GM19328 (cell line): ENCODE measurements at regions not wholly inside any gene's neighbourhood (a gene's known extent, or its start where the extent isn't known, plus 50 kb on each side); places are given as distances from the start of the nearest gene placed in this dataset.

Experiments
- ATAC-seq: cut with Tn5 transposase; IDR thresholded peaks from one replicate; pipeline ENCODE4 v1.9.1; 2021; ENCODE audit warnings: mild to moderate bottlenecking, moderate library complexity; ENCODE audit not compliant: unreplicated experiment

- no peak for ATAC-seq
Measured at GRCh38 chr3:116920826-116921610, 211.4 kb downstream of the TUSC7 start.

DNA sequence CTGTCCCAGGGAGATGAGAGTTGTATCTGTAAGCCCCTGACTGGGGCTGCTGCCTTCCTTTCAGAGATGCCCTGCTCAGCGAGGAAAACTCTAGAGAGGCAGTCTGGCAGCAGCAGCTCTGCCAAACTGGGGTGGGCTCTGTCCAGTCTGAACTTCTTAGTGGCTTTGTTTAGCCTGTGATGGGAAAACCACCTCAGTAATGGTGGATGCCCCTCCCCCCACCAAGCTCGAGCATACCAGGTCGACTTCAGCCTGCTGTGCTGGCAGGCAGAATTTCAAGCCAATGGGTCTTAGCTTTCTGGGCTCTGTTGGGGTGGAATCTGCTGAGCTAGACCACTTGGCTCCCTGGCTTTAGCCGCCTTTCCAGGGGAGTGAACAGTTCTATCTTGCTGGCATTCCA is 218.3 kb downstream of the TUSC7 start:
- no peak for ATAC-seq

DNA sequence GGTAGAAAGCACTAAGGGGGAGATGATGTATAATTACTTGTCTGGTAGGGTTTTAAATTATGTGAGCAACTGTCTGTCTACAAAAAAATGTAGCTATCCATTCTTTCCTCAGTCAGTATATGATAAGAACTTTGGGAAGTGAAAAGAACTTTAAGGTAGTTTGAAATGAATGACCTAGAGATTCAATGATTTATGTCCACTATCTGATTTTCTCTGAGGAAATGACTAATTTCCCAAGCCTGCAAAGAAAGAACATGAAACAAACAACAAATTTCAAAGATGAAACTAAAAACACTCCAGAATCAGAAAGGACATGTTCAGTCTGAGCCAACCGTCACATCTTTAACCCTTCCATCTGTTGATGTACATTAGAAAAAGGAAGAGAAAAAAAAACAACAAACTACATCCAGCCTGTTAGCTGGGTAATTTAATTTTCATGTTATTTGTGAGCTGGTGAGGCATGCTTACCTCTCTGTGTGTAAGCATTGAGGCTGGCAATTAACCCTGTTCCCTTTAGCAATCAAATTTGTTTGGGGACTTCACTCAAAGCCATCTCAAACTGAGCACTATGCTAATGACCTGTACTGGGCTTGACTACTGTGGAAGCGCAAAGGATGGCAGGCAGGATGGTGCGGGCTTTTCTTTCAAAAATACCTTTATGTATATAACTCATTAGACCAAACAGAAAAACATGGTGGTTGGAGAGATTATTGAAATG is 220.1 kb downstream of the TUSC7 start:
- no peak for ATAC-seq

- ATAC-seq, result no peak
Measured at GRCh38 chr3:116930786-116931185, 221.2 kb downstream of the TUSC7 start.

GRCh38 chr3:116939091-116939490 is 229.5 kb downstream of the TUSC7 start:
- no peak for ATAC-seq

GRCh38 chr3:116939550-116939949 is 230.0 kb downstream of the TUSC7 start:
- ATAC-seq, result no peak

GRCh38 chr3:116940719-116941118 is 231.1 kb downstream of the TUSC7 start:
- no peak for ATAC-seq

GRCh38 chr3:116946376-116946775 is 236.8 kb downstream of the TUSC7 start:
- no peak for ATAC-seq

DNA sequence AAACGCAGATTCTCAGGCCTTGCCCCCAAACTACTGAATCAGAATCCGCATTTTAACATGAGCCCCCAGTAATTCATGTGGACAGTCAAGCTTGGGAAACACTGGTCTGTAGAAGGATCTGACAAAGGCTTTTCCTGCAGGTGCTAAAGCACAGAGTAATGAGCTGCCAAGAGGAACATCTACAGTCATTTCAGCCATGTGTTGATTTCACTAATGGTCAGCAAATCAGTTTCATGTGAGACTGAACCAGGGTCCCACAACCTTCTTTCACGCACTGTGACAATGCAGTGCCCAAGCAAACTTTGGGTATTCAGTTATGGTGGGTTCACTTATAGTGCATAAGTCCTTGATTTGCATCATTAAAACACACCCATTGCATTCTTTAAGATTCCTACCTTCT is 237.6 kb downstream of the TUSC7 start:
- ATAC-seq, result no peak

GRCh38 chr3:116947809-116948208 is 238.2 kb downstream of the TUSC7 start:
- ATAC-seq, result no peak

- no peak for ATAC-seq
Measured at GRCh38 chr3:116950301-116951055, 240.9 kb downstream of the TUSC7 start.

- ATAC-seq, result no peak
Measured at GRCh38 chr3:116951610-116952009, 242.0 kb downstream of the TUSC7 start.

- ATAC-seq, result no peak
Measured at GRCh38 chr3:116958291-116958690, 248.7 kb downstream of the TUSC7 start.

- ATAC-seq, result no peak
Measured at GRCh38 chr3:116961106-116961505, 251.5 kb downstream of the TUSC7 start.

DNA sequence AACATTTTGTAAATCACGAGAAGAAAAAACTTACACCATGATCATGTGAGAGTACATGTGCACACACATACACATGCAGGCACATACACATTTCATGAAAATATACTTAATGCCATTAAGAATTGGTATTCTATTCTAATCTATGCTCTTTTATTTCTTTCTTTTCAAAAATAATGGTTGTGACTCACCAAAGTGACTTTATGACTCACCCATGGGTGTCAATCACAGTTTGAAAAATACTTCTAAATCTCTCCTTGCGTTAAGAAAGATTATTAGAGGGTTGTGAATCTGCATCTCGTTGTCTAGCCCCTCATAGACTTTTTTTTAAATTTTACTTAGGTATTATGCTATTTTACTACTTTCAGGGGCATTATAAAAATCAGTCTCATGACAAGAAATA is 254.2 kb downstream of the TUSC7 start:
- ATAC-seq, result no peak

GRCh38 chr3:116966649-116967048 is 257.1 kb downstream of the TUSC7 start:
- no peak for ATAC-seq

DNA sequence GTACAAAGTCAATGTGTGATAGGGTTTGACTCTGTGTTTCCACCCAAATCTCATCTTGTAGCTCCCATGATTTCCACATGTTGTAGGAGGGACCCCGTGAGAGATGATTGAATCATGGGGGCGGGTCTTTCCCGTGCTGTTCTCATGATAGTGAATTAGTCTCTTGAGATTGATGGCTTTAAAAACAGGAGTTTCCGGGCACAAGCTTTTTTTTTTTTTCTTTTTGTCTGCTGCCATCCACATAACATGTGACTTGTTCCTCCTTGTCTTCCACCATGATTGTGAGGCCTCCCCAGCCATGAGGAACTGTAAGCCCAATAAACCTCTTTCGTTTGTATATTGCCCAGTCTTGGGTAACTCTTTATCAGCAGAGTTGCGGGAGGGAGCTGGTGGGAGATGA is 259.6 kb downstream of the TUSC7 start:
- no peak for ATAC-seq

DNA sequence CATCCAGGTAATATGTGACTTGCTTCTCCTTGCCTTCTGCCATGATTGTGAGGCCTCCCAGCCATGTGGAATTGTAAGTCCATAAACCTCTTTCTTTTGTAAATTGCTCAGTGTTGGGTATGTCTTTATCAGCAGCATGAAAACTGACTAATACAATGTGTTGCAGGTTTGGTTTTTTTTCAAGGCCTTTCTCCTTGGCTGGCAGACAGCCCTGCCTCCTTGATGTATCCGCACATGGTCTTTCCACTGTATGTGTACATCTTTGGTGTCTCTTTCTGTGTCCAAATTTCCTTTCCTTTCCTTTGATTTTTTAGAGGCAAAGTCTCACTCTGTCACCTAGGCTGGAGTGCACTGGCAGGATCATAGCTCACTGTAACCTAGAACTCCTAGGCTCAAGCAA is 260.1 kb downstream of the TUSC7 start:
- ATAC-seq, result no peak

DNA sequence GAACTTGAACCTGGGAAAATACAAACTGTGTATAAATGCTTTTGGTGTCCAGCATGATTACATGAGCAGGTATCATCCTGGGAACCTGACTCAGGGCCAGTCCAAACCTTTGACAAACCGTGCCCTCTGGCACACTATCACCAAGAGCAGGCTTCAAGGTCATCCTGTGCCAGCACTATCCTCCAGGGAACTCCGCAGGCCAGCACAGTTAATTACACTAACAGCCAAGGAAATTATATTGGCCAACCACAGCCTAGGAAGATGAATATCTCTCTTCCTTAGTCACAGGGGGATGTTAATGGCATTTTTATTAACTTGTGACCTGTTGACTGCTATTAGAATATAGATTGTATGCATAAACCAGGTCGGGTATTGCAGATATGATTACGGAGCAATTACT is 262.0 kb downstream of the TUSC7 start:
- no peak for ATAC-seq

DNA sequence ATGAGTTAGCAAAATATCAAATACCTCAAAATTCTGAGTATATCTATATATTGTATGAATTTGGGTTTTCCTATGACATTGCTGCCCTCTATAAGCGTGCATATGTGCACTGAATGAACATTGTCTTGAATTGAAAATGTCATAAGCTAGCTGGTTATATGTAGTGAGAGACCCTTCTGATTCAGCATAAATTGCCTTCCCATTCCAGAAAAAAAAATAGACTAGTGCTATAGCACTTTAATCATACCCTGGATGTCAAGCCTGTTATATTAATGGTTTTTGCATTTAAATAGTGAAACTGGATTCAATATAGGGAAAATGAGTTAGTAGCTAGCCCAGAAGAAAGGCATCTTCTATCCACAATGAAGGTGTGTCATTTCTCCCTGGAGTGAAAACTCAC is 265.1 kb downstream of the TUSC7 start:
- no peak for ATAC-seq

DNA sequence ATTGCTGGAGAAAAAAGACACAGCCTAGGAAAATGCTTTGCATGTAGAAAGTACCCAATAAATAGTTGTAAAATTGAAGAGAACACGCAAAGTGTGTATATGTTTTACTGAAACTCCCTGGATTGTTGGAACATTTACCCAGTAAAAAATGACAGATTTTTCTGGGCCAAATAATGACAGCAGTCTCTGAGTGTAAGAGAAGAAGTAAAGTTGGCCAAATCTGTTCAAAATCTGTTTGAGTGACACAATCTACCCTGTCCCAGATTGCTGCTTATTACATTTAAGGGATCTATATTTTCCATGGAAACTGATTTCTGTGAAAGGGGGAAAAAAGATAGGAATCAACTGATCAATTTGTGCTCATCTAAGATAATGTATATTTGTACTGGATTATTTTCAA is 267.9 kb downstream of the TUSC7 start:
- ATAC-seq, result no peak

GRCh38 chr3:116980099-116980498 is 270.5 kb downstream of the TUSC7 start:
- ATAC-seq, result no peak
